ENCODE measurements at regions not wholly inside any gene's neighbourhood (a gene's known extent, or its start where the extent isn't known, plus 50 kb on each side); places are given as distances from the start of the nearest gene placed in this dataset.

- no peak overlapping the region for H3K4me3 ChIP-seq
- no peak overlapping the region for H3K27ac ChIP-seq (ENCODE audit: low read depth in 1 of 2, low read length in 1 of 2)
- no peaks in the 10 kb centered on the region for H3K9me3 ChIP-seq (ENCODE audit: control insufficient read depth in 4 of 4, insufficient read depth in 3 of 4, low read length in 3 of 4)
- H3K9ac ChIP-seq (ENCODE audit: insufficient read depth in 1 of 2, low read length in 2 of 2) = no peak overlapping the region
- H3K4me1 ChIP-seq (ENCODE audit: control insufficient read depth in 5 of 5, insufficient read depth in 5 of 5, low read length in 5 of 5) = no peaks in the 10 kb centered on the region
- no peak for TF ChIP-seq CTCF (IDR thresholded peaks at IDR 0.05; ENCODE audit: control extremely low read depth, extremely low read depth)
- DNase-seq = no peak
- ATAC-seq (ENCODE audit: insufficient read depth, low FRiP score) = no peak
- H3K36me3 ChIP-seq (ENCODE audit: control insufficient read depth in 4 of 4, insufficient read depth in 4 of 4, low read length in 4 of 4) = no peaks in the 10 kb centered on the region
- H3K27me3 ChIP-seq (ENCODE audit: control insufficient read depth in 3 of 3, insufficient read depth in 3 of 3, low read length in 2 of 3) = no peaks in the 10 kb centered on the region
These were observed 2051.1 kb upstream of the LRRTM1 start for GRCh38 chr2:82355622-82356021.

- WGBS, 2 donors = 74 to 75% methylated on average over 1 of the region's 1 CpG
- H3K27me3 ChIP-seq (ENCODE audit: control insufficient read depth in 3 of 3, insufficient read depth in 3 of 3, low read length in 2 of 3) = no peaks in the 10 kb centered on the region
- H3K27ac ChIP-seq (ENCODE audit: low read depth in 1 of 2, low read length in 1 of 2) = no peak overlapping the region
- no peak for TF ChIP-seq CTCF (IDR thresholded peaks at IDR 0.05; ENCODE audit: control extremely low read depth, extremely low read depth)
- H3K4me1 ChIP-seq (ENCODE audit: control insufficient read depth in 5 of 5, insufficient read depth in 5 of 5, low read length in 5 of 5) = no peaks in the 10 kb centered on the region
- no peaks in the 10 kb centered on the region for H3K9me3 ChIP-seq (ENCODE audit: control insufficient read depth in 4 of 4, insufficient read depth in 3 of 4, low read length in 3 of 4)
- H3K4me3 ChIP-seq = no peak overlapping the region
- no peak overlapping the region for H3K9ac ChIP-seq (ENCODE audit: insufficient read depth in 1 of 2, low read length in 2 of 2)
- ATAC-seq (ENCODE audit: insufficient read depth, low FRiP score) (no peak), DNase-seq (no peak)
- H3K36me3 ChIP-seq (ENCODE audit: control insufficient read depth in 4 of 4, insufficient read depth in 4 of 4, low read length in 4 of 4) = no peaks in the 10 kb centered on the region
These were observed 2041.4 kb upstream of the LRRTM1 start for GRCh38 chr2:82345910-82346309.

GRCh38 chr2:82344670-82345069 is 2040.1 kb upstream of the LRRTM1 start:
- no peak for ATAC-seq (ENCODE audit: insufficient read depth, low FRiP score)
- WGBS, 2 donors = 88 to 94% methylated on average over 3 of the region's 3 CpGs

More at GRCh38 chr2:82344670-82345069, 2040.1 kb upstream of the LRRTM1 start:
- H3K9me3 ChIP-seq (ENCODE audit: control insufficient read depth in 4 of 4, insufficient read depth in 3 of 4, low read length in 3 of 4) = no peaks in the 10 kb centered on the region
- H3K36me3 ChIP-seq (ENCODE audit: control insufficient read depth in 4 of 4, insufficient read depth in 4 of 4, low read length in 4 of 4) = no peaks in the 10 kb centered on the region
- no peak overlapping the region for H3K4me3 ChIP-seq
- no peak overlapping the region for H3K27ac ChIP-seq (ENCODE audit: low read depth in 1 of 2, low read length in 1 of 2)
- H3K27me3 ChIP-seq (ENCODE audit: control insufficient read depth in 3 of 3, insufficient read depth in 3 of 3, low read length in 2 of 3) = no peaks in the 10 kb centered on the region
- H3K4me1 ChIP-seq (ENCODE audit: control insufficient read depth in 5 of 5, insufficient read depth in 5 of 5, low read length in 5 of 5) = no peaks in the 10 kb centered on the region
- no peak for TF ChIP-seq CTCF (IDR thresholded peaks at IDR 0.05; ENCODE audit: control extremely low read depth, extremely low read depth)
- DNase-seq = peak in 1 of 3 donors; percentile 14
- no peak overlapping the region for H3K9ac ChIP-seq (ENCODE audit: insufficient read depth in 1 of 2, low read length in 2 of 2)
